Activated T-helper 1 cell treated with anti-CD3 and anti-CD28 coated beads, Interleukin-2, amount 50 U/mL, for 16 hours (primary cell): ENCODE measurements at regions not wholly inside any gene's neighbourhood (a gene's known extent, or its start where the extent isn't known, plus 50 kb on each side); places are given as distances from the start of the nearest gene placed in this dataset.
"Not testable (repeated sequence)": the region's sequence is repeated elsewhere in the genome, so short reads cannot be mapped to it uniquely, and the experiment has no call there.

ENCODE experiments used
- DNase-seq, 2 donors: peaks; one replicate each; pipeline ENCODE4 v3.0.0-alpha.2; 2020; ENCODE audit warnings: low read depth in 1 of 2, low spot score in 1 of 2

DNA sequence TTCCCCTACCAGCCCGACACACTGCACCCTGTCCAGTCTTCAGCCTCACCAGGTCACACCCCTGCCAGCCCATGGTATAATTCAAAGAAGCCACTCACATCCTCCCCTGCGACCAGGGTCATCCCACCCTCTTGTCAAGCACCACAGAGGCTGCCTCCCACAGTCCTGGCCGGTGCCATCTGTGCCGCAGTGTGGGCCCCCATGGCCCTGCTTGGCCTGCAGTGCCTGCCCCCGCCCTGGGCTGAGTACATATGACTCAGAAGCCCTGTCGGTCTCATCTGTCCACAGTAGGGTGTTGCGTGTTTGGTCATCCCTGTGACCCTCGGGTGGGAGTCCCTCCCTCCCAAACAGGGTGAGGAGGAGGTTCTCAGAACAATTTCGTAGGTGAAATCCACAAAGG, 190.8 kb upstream of the AJAP1 start:
- DNase-seq: no peak

DNA sequence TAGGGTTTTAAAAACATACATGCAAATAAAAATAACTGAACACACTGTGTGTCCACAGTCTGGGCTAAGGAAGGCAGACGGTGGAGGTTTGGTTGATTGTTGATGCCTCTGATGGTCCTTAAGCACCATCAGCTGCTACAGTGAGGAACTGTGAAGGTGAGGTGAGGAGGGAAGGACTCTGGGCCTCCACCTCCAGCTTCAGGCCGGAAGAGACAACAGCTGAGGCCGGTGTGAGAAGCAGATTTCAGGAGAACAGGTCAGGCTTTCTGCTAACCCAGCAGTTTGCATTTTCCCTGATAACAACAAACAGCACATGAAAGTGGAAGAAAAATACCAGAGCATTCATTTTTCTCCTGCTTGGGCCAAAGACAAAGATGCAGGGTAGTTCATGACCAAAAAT, 189.9 kb upstream of the AJAP1 start:
- DNase-seq: no peak

DNA sequence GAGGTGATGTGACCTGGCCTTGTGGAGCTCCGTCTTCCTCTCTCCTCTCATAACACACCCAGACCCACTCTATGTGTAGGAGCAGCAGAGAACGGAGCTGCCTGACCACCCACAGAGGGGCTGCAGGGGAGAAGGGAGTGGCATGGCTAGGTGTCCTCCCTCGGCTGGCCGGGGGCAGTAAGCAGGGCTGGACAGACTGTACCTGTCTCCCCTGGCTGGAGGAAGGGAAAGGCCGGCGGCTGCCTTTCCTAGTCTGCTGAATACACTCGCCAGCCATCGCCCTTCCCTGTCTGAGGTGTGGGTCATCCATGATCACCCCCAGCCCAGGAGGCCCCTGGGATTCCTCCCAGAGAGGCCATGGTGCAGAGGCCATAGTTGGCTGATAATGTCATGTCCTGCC, 187.2 kb upstream of the AJAP1 start:
- DNase-seq: no peak

DNA sequence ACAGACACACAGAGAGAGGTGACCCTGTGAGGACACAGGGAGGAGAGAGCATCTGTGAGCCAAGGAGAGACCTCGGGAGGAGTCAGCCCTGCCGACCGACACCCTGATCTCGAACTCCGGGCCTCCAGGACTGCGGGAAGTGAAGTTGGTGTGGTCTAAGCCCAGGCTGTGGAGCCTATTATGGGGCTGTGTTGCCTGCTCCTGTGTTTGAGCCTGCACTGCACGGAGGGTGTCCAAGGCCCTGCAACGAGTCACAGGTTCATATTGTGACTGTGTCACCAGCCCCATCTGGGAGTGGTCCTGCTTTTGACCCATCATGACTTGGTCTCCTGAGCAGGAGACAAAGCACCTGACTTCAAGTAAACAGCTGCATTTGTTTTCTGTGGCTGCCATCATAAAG, 186.0 kb upstream of the AJAP1 start:
- DNase-seq: no peak

DNA sequence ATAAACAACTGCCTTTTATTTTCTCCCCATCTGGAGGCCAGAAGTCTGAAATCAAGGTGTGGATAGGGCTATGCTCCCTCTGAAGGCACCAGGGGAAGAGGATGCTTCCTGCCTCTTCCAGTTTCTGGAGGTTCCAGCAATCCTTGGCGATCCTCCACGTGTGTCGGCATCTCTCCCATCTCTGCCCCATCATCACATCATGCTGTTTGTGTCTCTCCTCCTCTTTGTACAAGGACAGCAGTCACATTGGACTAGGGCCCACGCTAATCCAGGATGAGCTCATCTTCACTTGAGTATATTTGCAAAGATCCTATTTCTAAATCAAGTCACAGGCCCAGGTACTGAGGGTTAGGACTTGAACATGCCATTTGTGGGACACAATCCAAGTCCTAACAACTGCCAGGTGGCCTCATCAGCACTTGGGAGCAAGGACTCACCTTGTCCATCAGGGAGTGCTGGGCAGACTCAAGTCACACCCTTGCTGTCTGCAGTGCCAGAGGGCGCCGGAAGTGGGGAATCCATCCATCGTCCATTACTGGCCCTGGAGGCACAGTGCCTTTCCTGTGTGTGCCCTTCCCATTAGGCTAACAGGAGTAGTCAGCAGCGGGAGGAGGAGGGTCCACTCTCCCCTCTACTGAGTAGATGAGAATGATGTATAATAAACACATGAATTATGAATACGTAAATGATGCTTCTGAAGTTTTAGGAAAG, 185.4 kb upstream of the AJAP1 start:
- DNase-seq: no peak

DNA sequence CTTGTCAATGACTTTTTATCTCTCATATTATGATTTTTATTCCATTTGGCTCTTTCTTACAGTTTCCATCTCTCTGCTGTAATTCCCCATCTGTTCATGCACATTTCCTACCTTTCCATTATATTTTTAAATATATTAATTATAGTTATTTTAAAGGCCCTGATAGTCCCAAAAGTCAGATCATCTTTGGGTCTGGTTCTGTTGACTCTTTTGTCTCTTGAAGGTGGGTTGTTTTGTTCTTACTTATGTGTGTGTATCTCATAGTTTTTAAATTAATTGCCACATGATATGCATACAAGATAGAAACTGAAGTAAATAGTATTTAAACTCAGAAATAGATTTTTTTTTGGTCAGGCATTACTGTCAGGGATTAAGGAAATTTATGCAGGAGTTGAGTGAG, 178.0 kb upstream of the AJAP1 start:
- no peak for DNase-seq

DNA sequence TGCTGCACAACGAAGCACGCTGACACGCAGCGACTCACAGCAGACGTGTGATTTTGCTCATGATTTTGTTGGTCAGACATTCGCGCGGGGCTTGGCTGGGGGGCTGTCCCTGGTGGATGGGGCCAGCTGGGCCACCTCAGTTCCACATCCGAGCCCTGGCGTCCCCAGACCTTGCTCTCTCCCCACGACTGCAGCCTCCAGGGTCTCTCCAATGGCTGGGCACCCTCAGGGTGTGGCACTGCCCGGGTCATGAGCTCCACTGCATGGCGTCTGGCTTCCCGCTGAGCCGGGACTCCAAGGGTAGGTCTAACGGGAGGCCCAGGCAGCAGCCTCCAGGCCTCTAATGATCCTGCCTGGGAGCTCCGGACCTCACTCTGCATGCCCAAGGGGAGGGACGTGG, 173.0 kb upstream of the AJAP1 start:
- no peak for DNase-seq

DNA sequence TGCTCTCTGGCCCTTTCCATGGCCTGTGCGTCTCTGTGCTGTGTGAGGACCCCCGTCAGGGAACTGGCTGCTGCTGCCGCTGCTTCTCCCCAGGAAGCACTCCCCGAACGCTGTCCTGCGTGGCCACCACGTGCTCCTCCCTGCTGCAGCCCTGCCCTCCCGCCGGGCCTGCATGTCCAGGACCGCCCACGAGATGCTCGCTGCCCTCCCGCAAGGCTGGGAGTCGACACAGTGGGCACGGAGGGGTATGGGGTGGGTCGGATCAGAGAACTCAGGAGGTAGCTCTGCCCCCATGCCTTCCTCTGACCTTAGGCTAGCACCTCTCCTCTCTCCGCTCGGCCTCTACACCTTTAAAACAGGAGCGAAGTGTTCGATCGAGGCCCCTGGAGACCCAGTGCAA, 171.9 kb upstream of the AJAP1 start:
- DNase-seq: no peak

DNA sequence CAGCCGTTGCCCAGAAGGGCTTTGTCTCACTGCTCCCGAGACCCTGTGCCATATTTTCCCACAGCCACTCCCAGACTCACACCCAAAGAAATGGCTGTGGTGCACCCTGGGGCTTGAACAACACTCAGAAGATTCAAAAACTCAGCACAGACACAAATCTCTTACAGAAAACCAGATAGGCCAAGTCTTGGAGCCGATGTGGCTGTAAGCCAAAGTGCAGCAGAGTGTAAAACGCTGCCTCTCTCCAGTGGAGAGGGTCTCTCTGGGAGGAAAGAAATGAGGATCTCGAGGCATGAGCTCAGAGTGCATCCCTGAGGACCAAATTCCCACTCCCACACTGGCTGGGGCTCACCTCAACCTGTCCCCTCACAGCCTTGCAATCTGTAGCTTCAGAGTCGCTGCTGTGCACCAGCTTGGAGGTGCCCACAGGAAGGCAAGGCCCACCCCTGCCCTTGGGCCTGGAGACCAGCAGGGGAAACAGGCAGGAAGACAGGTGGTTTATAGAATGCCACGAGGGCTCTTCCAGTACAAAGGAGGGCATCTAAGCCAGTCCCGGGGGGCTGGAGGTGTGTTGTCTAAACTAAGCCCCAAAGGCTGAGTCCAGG, 171.3 kb upstream of the AJAP1 start:
- no peak for DNase-seq

DNA sequence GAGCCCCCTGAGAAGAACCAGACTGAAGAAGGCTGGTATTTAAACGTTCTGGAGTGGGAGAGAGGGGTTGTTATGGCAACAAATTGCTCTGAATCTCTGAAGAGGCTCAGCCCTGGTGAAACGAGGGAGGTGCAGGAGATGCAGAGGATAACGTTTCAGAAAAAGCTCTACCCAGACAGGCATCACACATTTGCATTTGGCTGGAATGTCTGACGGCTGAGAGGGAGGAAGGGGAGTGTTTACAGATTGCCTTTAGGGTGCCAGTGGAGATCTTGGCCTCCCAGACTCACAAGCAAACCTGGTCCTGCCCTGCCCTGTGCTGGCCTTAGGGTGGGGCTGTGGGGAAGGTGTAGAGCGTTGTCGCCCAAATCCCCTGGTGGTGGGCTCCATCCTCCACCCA, 169.0 kb upstream of the AJAP1 start:
- no peak for DNase-seq

DNA sequence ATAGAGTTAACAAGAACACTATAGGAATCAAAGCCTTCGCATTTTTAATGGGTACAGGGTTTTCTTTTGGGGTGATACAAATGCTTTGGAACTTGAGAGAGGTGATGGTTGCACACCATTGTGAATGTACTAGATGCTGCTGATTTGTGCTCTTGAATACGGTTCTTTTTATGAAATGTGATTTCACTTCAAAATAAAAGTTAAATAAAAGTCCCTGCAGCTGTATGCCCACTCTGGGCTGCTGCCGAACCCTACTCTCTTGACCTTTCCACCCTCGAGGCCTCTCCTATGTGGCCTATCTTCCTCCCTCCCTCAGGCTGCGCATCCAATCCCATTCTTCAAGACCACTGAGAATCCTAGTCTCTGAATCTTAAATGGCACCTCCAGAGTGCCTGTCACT, 168.5 kb upstream of the AJAP1 start:
- no peak for DNase-seq

DNA sequence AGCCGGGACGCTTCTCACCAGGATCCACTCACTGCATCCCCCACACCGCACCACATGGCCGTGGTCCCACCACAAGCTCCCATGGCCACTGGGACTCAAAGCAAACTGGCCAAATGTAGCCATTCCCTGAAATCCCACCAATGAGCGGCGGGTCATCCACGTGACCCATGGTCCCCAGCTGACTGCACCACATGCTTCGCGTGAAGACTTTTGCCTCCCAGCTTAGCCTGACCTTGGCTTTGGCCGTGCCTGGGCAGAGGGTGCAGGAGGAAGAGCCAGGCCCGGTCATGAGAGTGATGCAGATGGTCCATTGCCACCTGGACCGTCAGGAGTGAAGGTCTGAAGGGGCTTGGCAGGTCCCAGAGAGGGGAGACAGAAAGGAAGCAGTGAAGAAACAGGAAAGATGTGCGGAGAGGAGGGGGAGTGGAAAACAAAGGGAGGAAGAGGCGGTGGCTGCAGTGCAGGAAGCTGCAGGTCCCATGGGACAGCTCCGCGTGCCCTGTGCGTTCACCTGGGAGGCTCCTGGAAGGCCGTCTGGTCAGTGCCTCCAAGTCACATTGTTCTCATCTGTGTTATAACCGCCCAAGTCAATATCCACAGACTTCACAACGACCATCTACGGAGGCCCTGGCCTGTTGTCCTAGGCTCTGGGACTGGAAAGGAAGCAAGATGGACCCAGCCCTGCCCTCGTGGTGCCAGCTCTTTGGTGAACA, 167.8 kb upstream of the AJAP1 start:
- DNase-seq: no peak

DNA sequence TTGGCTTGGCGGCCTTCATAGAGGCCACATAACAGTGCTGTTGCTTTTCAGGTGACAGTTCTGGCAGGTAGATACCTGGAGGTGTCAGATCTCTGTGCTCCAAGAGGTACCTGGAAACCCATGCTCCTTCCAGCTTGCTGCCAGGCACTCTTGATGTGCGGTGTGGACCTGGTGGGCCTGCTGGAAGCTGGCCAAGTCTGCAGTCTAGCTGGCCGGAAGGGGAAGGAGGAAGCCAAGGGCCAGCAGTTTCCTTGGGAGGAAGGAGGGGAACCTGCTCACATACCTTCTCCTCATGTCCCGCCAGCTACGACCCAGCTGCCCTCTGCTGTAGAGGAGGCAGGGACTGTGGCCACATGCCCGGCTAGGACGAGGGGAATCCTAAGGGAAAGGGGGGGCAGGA, 166.4 kb upstream of the AJAP1 start:
- no peak for DNase-seq

DNA sequence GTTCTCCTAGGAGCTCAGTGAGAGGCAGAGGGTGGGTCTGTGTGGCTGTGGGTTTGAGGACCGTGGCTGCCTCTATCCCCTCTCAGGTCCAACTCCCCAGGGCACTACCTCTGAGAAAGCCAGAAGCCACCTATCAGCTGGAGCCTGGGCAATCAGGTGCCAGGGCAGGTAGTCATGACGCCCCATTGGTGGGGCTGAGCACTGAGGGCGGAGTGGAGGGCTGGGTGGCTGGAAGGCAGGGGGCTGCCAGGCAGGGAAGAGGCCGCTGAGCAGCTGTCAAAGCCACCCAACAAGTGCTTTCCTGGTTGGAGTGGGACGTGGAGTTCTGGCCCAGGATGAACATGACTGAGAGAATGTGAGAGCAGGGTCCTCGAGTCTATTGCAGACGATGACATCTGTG, 164.9 kb upstream of the AJAP1 start:
- no peak for DNase-seq

DNA sequence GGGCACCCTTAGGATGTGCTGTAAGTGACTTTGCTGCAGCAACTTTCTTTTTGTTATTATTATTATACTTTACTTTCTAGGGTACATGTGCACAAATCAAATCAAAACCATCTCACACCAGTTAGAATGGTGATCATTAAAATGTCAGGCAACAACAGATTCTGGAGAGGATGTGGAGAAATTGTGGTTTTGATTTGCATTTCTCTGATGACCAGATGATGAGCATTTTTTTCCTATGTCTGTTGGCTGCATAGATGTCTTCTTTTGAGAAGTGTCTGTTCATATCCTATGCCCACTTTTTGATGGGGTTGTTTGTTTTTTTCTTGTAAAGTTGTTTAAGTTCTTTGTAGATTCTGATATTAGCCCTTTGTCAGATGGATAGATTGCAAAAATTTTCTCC, 164.4 kb upstream of the AJAP1 start:
- DNase-seq: not testable (repeated sequence)

DNA sequence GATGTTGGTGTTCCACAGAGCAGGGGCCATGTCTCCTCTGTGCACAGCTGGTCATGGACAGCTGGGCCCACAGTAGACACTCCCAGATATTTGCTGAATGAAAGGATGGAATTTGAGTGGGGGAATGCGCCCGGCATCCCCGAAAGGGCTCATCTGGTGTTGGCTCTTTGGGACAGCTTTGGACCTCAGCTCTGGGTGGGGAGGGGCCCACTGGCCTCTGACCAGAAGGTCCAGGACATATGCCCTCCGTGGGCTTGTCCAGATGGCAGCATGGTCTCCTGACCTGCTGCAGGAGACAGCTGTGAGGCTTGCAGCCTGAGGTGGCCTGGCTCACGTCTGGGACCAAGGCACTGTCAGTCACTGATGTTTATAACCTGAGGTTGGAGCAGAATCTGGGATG, 160.4 kb upstream of the AJAP1 start:
- DNase-seq: no peak

DNA sequence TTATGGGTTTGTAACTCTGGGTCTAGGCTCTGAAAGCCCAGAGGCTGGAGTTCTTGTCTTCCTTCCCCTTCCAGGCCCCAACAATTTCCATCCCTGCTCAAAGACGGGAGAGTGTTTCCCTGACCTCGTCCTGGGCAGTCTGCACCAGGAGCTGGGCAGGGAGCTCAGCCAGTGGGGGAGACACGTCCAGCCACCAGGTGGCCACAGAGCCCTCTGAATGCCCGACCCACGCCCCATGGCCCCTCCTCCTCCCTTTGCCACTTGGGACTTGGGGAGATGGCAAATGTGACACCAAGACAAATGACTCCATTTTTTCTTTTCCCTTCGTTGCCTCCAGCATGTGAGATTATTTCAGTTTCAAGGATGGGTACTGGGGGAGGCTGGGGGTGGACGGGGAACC, 159.9 kb upstream of the AJAP1 start:
- no peak for DNase-seq

DNA sequence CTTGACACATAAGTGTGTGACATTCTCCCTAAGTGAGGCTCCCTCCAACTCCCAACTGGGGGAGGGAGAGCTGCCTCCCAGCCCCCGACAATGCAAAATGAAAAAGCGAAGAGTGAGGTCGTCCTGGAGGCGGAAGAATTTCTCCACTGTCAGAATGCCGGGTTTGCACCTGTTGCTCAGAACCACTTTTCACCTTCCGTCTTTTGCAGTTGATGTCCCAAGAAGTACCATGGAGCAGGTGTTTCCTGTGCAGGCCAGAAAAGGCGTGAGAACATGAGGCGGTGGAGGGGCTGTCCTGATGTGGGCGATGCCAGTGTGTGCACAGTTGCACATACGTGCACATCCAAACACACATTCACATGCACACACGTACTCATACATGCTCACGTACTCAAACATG, 158.6 kb upstream of the AJAP1 start:
- no peak for DNase-seq

DNA sequence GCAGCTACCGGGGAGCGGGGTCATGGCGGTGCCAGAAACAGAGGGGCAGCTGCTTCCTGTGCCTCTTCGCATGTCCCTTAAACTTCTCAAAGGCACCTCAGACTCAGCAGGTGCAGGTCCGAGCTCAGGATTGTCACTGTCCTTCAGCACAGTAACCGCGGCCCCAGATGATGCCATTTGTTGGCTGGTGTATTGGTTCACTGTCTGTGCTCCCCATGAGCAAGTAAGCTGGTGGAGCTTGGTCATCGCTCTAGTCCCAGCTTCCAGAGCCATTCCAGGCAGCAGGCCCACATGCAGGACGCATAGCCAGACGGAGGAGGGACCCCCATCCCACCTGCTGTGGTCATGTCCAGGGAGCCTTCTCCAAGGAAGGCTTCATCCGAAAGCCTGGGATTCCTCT, 154.0 kb upstream of the AJAP1 start:
- no peak for DNase-seq

DNA sequence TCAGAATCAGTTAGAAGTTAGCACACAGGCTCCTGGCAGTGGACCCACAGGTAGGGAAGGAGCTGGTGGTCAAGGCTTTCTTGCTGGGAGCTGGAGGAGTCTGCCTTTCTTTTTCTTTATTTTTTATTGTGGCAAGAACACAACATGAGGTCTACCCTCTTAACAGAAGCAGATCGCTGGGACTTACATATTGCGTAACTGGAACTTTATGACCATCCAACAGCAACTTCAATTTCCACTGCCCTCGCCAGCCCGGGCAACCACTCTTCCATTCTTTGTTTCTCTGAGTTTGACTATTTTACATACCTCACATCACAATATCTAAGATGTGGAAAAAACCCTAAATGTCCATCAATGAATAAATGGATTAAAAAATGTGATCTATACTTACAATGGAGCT, 147.8 kb upstream of the AJAP1 start:
- no peak for DNase-seq

DNA sequence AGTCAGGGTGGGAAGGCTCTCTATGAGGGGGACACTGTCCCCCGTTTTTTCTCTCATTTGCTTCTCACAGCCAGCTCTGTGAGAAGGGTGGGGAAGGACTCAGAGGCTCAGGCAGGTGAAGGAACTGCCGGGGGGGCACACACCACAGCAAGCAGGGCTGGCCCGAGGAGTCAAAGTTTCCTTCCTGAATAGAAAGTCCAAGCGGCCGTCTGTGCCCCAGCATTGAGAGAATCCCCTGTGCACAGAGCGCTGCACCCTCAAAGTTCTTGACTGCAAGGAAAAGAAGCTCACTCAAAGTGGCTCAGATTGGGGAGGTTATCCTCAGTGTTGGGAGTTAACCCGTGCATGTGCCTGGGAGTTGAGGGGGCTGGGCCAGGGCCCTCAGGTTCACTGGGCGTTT, 145.2 kb upstream of the AJAP1 start:
- DNase-seq: no peak

DNA sequence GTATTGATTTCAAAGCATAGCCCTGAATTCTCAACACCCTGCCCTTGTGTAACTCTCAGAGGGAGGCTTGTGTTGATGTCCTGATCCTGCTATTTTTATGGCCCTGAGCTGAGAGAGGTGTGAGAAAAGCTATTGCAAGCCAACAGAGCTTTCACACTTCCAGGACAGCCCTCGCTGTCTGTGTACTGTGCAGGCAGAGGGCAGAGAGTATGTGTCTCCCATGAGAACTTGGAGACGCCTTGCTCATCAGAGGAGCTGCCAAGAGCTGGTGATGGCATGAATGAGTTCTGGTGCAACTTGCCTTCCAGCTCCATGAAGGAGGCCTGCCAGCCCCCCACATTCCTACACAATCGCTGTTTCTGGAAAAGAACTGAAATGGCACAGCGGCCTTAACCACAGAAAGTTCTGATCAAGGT, 144.1 kb upstream of the AJAP1 start:
- DNase-seq: no peak

DNA sequence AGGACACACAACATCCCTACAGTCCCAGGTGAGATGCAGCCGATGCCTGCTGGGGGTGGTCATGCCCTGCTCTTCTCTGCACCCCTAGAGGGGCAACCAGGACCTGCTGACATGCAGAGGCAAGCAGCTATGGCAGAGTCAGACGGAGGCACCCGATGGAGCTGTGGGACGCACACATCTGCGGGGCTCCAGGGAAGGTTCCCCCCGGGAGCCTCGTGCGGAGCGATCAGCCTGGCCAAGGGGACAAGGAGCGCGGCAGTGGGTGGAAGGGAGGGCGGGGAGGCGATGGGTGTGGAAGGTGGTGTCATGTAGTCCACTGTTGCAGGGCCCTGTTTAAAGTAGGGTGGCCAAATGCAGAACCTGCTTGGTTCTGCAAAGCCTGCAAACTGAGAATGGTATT, 143.0 kb upstream of the AJAP1 start:
- DNase-seq: no peak
